GM18868 (cell line): ENCODE measurements at regions not wholly inside any gene's neighbourhood (a gene's known extent, or its start where the extent isn't known, plus 50 kb on each side); places are given as distances from the start of the nearest gene placed in this dataset.
"Not testable (repeated sequence)": the region's sequence is repeated elsewhere in the genome, so short reads cannot be mapped to it uniquely, and the experiment has no call there.

Experiments
- ATAC-seq: cut with Tn5 transposase; IDR thresholded peaks from one replicate; pipeline ENCODE4 v1.9.1; 2021; ENCODE audit warnings: mild to moderate bottlenecking, moderate library complexity; ENCODE audit not compliant: unreplicated experiment

- ATAC-seq, result no peak
Measured at GRCh38 chr1:198932351-198932991, 293.6 kb downstream of the PTPRC start.

GRCh38 chr1:198933515-198934222 is 294.8 kb downstream of the PTPRC start:
- ATAC-seq, result no peak

- ATAC-seq, result no peak
Measured at GRCh38 chr1:198934426-198934825, 295.6 kb downstream of the PTPRC start.

- peak; percentile 16 for ATAC-seq
Measured at GRCh38 chr1:198934901-198935305, 296.1 kb downstream of the PTPRC start.

- peak; percentile 45 for ATAC-seq
Measured at GRCh38 chr1:198935306-198935921, 296.6 kb downstream of the PTPRC start.

- ATAC-seq, result no peak
Measured at GRCh38 chr1:198936371-198937083, 297.7 kb downstream of the PTPRC start.

- ATAC-seq, result peak; percentile 88
Measured at GRCh38 chr1:198937231-198938031, 298.6 kb downstream of the PTPRC start.

- no peak for ATAC-seq
Measured at GRCh38 chr1:198939286-198939685, 300.4 kb downstream of the PTPRC start.

GRCh38 chr1:198939956-198940355 is 301.1 kb downstream of the PTPRC start:
- no peak for ATAC-seq

GRCh38 chr1:198942466-198942865 is 303.6 kb downstream of the PTPRC start:
- ATAC-seq, result no peak

GRCh38 chr1:198943484-198944187 is 304.8 kb downstream of the PTPRC start:
- ATAC-seq, result no peak

GRCh38 chr1:198947456-198947855 is 308.6 kb downstream of the PTPRC start:
- no peak for ATAC-seq

- no peak for ATAC-seq
Measured at GRCh38 chr1:198948895-198949659, 310.2 kb downstream of the PTPRC start.

GRCh38 chr1:198950036-198950435 is 311.2 kb downstream of the PTPRC start:
- no peak for ATAC-seq

GRCh38 chr1:198955085-198955484 is 316.2 kb downstream of the PTPRC start:
- ATAC-seq, result no peak

- ATAC-seq, result no peak
Measured at GRCh38 chr1:198957044-198957443, 318.2 kb downstream of the PTPRC start.

GRCh38 chr1:198959032-198959431 is 320.2 kb downstream of the PTPRC start:
- no peak for ATAC-seq

- ATAC-seq, result no peak
Measured at GRCh38 chr1:198959676-198960075, 320.8 kb downstream of the PTPRC start.

GRCh38 chr1:198963796-198964195 is 325.0 kb downstream of the PTPRC start:
- not testable (repeated sequence) for ATAC-seq
